ENCODE measurements at regions not wholly inside any gene's neighbourhood (a gene's known extent, or its start where the extent isn't known, plus 50 kb on each side); places are given as distances from the start of the nearest gene placed in this dataset.

- H3K9me1 ChIP-seq (replicated peaks; ENCODE audit: control insufficient read depth, extremely low read depth, insufficient read depth, low read length): no peaks in the 10 kb centered on the region
- no peak overlapping the region for H3K9ac ChIP-seq (replicated peaks; ENCODE audit: extremely low read depth, insufficient read depth, low read length)
- H3K27me3 ChIP-seq (ENCODE audit: control insufficient read depth in 2 of 2, insufficient read depth in 2 of 2, low read length in 2 of 2): no peaks in the 10 kb centered on the region
- intact Hi-C loops (cut with micrococcal nuclease): no loop called here
- H3K36me3 ChIP-seq (ENCODE audit: control insufficient read depth in 2 of 2, extremely low read depth in 1 of 2, insufficient read depth in 2 of 2, low read length in 2 of 2): no peaks in the 10 kb centered on the region
- H4K20me1 ChIP-seq (replicated peaks; ENCODE audit: control insufficient read depth, extremely low read depth, insufficient read depth, low read length): no peaks in the 10 kb centered on the region
- FAIRE-seq: no peak
- ChIA-PET POLR2A (no interaction called here), CTCF (no interaction called here)
- dilution Hi-C loops (cut with MboI; ENCODE audit: extremely low pct_ligation_motif_present, low sequenced_read_pairs): no loop called here
- H3K9me3 ChIP-seq (replicated peaks; ENCODE audit: control insufficient read depth, insufficient read depth, low read length): no peaks in the 10 kb centered on the region
- H3K79me2 ChIP-seq (ENCODE audit: control insufficient read depth, insufficient read depth, low read length): no peaks in the 10 kb centered on the region
- no peak for TF ChIP-seq FOS (IDR thresholded peaks at IDR 0.05; ENCODE audit: borderline replicate concordance, insufficient read depth, low read length)
- TF ChIP-seq, protein P1, sequence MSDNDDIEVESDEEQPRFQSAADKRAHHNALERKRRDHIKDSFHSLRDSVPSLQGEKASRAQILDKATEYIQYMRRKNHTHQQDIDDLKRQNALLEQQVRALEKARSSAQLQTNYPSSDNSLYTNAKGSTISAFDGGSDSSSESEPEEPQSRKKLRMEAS (IDR thresholded peaks at IDR 0.05; ENCODE audit: insufficient read depth, insufficient read length): no peak
- H3K27ac ChIP-seq (ENCODE audit: insufficient read depth, low read depth, low read length): no peak overlapping the region
- BruUV-seq (replicated peaks): no TSS peak
- H3K4me2 ChIP-seq (ENCODE audit: insufficient read depth, low read length): no peak overlapping the region
- H2AFZ ChIP-seq (ENCODE audit: low read depth, low read length): no peak overlapping the region
- no peaks in the 10 kb centered on the region for H3K4me1 ChIP-seq (ENCODE audit: control insufficient read depth, extremely low read depth, insufficient read depth, low read length)
- no peak for DNase-seq (ENCODE audit: low read depth, low spot score)
- H3K4me3 ChIP-seq (replicated peaks in 1 of 3; ENCODE audit: insufficient read depth in 1 of 3, low read depth in 1 of 3, low read length in 3 of 3): no peak overlapping the region
Observed at GRCh38 chr11:81602508-81602907, 1131.2 kb downstream of the FAM181B start.

- Histone ChIP-seq H2AFZ (ENCODE audit: low read depth, low read length) (no peak overlapping the region), H3K9me3 (replicated peaks; ENCODE audit: control insufficient read depth, insufficient read depth, low read length) (no peaks in the 10 kb centered on the region), H3K27ac (ENCODE audit: insufficient read depth, low read depth, low read length) (no peak overlapping the region), H3K9me1 (replicated peaks; ENCODE audit: control insufficient read depth, extremely low read depth, insufficient read depth, low read length) (no peaks in the 10 kb centered on the region), H3K4me2 (ENCODE audit: insufficient read depth, low read length) (no peak overlapping the region), H3K4me3 (replicated peaks in 1 of 3; ENCODE audit: insufficient read depth in 1 of 3, low read depth in 1 of 3, low read length in 3 of 3) (no peak overlapping the region), H3K27me3 (ENCODE audit: control insufficient read depth in 2 of 2, insufficient read depth in 2 of 2, low read length in 2 of 2) (no peaks in the 10 kb centered on the region), H3K79me2 (ENCODE audit: control insufficient read depth, insufficient read depth, low read length) (no peaks in the 10 kb centered on the region), H3K9ac (replicated peaks; ENCODE audit: extremely low read depth, insufficient read depth, low read length) (no peak overlapping the region), H4K20me1 (replicated peaks; ENCODE audit: control insufficient read depth, extremely low read depth, insufficient read depth, low read length) (no peaks in the 10 kb centered on the region), H3K4me1 (ENCODE audit: control insufficient read depth, extremely low read depth, insufficient read depth, low read length) (no peaks in the 10 kb centered on the region), H3K36me3 (ENCODE audit: control insufficient read depth in 2 of 2, extremely low read depth in 1 of 2, insufficient read depth in 2 of 2, low read length in 2 of 2) (no peaks in the 10 kb centered on the region)
- intact Hi-C loops (cut with micrococcal nuclease): no loop called here
- DNase-seq (ENCODE audit: low read depth, low spot score) (no peak), FAIRE-seq (no peak)
- no TSS peak for BruUV-seq (replicated peaks)
- dilution Hi-C loops (cut with MboI; ENCODE audit: extremely low pct_ligation_motif_present, low sequenced_read_pairs): no loop called here
- ChIA-PET CTCF (no interaction called here), POLR2A (no interaction called here)
- TF ChIP-seq JUN (IDR thresholded peaks at IDR 0.05; ENCODE audit: borderline replicate concordance, insufficient read depth, insufficient read length, low read depth) (no peak), MYC (IDR thresholded peaks at IDR 0.05; ENCODE audit: low read depth, low read length) (no peak)
- TF ChIP-seq, protein P1 (IDR thresholded peaks at IDR 0.05; ENCODE audit: insufficient read depth, insufficient read length): no peak
- TF ChIP-seq, protein P2, sequence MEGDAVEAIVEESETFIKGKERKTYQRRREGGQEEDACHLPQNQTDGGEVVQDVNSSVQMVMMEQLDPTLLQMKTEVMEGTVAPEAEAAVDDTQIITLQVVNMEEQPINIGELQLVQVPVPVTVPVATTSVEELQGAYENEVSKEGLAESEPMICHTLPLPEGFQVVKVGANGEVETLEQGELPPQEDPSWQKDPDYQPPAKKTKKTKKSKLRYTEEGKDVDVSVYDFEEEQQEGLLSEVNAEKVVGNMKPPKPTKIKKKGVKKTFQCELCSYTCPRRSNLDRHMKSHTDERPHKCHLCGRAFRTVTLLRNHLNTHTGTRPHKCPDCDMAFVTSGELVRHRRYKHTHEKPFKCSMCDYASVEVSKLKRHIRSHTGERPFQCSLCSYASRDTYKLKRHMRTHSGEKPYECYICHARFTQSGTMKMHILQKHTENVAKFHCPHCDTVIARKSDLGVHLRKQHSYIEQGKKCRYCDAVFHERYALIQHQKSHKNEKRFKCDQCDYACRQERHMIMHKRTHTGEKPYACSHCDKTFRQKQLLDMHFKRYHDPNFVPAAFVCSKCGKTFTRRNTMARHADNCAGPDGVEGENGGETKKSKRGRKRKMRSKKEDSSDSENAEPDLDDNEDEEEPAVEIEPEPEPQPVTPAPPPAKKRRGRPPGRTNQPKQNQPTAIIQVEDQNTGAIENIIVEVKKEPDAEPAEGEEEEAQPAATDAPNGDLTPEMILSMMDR (IDR thresholded peaks at IDR 0.05; ENCODE audit: extremely low read depth in 1 of 2, insufficient read depth in 1 of 2, low read depth in 1 of 2, low read length in 2 of 2): no peak
Observed at GRCh38 chr11:81596704-81597103, 1137.0 kb downstream of the FAM181B start.
